Spleen (tissue), 7 donors: ENCODE measurements at regions not wholly inside any gene's neighbourhood (a gene's known extent, or its start where the extent isn't known, plus 50 kb on each side); places are given as distances from the start of the nearest gene placed in this dataset.

ENCODE experiments used
- POLR2AphosphoS5 ChIP-seq, 3 donors: sonication (generic); formaldehyde crosslinking; IDR thresholded peaks; one replicate each; pipeline ENCODE4 v1.5.1; 2017; ENCODE audit warnings: antibody characterized with exemption in 3 of 3
- TF ChIP-seq, protein P1 (sequence below), 11 experiments: fragments of 200-600 bp in 7 of 11; fragments of 450-650 bp in 4 of 11; sonication (generic) in 4 of 11; IDR thresholded peaks in 8 of 11; conservative IDR thresholded peaks in 3 of 11; 1 replicate in 7 of 11; 2 replicates in 4 of 11; pipeline versions ENCODE4 v1.4.0 to v1.8.0; 2016 to 2021; ENCODE audit warnings: antibody characterized with exemption in 11 of 11, inconsistent platforms in 4 of 11, mild to moderate bottlenecking in 1 of 11
- donor health status: DM: no; HTN: no; CAD: no; lungs with moderate emphysema.
- donor health status: DM: no; HTN: no; CAD: no.
- donor health status: DM: no; HTN: no; CAD: no.

DNA sequence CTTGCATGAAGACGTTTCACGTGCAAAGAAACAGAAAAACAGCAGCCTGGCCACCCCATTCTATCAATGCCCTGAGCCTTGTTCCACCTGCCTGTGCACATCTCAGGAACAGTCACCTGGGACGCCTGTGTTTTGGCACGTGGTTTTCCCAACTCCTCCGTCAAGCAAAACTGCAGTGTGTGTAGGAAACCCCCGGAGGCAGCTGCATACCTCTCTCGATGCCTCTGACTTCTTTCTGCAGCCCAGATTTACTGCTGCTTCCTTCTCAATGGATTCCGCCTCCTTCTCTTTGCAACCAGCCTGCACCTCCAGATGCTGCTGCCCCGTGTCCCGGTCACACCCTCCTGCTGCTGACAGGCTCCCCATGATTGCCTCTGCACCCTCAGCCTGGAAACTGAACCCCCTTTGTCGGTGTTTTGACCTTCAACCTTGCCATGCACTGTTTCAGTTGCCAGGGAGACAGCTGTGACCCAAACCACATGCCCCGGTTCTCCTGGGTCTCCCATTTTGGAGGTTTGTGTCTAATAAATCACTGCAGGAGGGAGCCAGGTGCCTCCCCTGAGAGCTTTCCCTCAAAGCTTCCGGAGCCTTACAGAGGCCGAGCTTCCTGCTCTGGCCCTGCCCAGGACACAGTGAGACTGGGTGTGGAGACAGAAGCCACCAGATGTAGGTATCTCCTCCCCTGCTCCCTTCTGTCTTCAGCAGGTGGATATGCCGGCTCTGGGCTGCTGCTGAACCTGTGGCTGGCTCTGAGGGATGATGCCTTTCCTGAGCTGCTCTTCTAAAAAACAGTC, 395.5 kb upstream of the IRX1 start:
- TF ChIP-seq, protein P1, sequence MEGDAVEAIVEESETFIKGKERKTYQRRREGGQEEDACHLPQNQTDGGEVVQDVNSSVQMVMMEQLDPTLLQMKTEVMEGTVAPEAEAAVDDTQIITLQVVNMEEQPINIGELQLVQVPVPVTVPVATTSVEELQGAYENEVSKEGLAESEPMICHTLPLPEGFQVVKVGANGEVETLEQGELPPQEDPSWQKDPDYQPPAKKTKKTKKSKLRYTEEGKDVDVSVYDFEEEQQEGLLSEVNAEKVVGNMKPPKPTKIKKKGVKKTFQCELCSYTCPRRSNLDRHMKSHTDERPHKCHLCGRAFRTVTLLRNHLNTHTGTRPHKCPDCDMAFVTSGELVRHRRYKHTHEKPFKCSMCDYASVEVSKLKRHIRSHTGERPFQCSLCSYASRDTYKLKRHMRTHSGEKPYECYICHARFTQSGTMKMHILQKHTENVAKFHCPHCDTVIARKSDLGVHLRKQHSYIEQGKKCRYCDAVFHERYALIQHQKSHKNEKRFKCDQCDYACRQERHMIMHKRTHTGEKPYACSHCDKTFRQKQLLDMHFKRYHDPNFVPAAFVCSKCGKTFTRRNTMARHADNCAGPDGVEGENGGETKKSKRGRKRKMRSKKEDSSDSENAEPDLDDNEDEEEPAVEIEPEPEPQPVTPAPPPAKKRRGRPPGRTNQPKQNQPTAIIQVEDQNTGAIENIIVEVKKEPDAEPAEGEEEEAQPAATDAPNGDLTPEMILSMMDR (IDR thresholded peaks at IDR 0.05 in 8 of 11, conservative IDR thresholded peaks at IDR 0.05 in 3 of 11) = no peak
- no peak for TF ChIP-seq POLR2AphosphoS5 (IDR thresholded peaks at IDR 0.05)
